Mucosa of gallbladder (tissue), 1 donor: ENCODE measurements at regions not wholly inside any gene's neighbourhood (a gene's known extent, or its start where the extent isn't known, plus 50 kb on each side); places are given as distances from the start of the nearest gene placed in this dataset.
"Not testable (repeated sequence)": the region's sequence is repeated elsewhere in the genome, so short reads cannot be mapped to it uniquely, and the experiment has no call there.

ENCODE experiments used
- DNase-seq: peaks from one replicate; pipeline ENCODE4 v3.0.0-alpha.2; 2020; ENCODE audit warnings: low spot score
- donor health status: DM: no; HTN: no; CAD: no.

DNA sequence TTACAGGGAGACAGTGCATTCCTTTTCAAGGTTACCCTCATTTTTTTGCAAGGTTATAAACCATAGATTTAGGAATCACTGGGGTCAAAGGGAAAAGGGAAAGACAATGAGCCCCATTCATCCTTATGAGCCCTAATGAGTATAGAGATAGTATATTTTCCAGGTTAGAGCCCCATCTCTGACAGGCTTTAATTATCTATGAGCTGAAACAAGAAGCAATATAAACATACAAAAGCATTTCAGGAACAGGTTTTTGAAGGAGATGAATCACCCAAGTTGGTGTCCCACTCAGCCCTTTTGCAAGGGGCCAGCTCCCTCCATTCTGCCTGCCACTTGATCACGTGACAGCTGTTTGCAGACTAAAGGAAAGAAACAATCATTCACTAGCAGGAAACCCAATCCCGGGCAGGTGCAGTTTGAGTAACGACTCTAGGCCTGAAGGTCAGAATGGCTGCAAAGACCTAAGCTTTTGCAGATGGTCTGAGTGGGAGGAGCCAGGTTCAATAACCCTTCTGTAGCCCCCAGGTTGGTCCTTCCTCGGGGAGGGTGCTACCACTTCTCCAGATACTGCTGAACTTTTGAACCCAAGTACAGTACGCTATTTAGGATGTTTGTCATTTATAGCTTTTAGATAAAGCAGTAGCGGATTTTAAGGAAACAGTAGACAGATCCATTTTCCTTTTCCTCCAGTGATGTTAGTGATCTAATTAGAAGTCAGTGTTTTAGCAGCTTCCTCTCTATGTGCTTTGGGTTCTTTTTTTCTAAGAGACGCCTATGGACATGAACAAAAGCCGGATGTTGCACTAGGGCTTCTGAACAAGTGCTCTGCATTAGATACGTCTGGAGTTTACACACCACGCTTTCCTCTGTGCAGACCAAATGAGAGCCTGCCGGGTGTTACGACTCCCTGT, 253.2 kb downstream of the SOX4 start:
- DNase-seq: no peak

DNA sequence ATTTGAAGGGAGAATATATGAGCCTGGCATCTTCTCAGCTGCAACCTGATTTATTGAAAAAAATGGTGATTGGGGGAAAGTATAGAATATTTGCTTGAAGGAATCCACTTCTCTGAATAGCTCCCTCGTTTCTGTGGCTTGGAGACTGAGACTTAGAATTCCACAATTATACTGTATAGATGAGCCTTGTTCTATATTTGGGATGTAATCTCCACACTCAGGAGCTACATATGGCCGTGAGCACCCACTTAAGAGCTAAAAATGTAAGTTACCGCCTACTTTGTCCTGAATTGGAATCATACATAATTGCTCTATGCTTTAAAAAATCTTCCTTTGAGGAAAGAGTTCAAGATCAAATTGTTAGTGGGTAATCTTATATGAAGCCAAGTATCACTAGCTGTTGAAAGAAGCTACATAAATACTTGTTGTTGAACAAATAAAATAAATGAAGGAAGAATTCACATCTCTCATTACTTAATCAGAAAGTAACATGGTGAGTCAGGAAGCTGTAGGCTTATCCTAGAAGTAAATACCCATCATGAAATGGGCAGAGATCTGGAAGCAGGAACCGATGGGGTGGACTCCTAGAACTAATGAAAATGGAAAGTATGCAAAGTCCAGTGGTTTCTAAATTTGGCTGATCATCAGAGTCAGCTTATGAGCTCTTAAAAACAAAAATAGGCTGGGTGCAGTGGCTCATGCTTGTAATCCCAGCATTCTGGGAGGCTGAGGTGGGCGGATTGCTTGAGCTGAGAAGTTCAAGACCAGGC, 254.3 kb downstream of the SOX4 start:
- DNase-seq: no peak

DNA sequence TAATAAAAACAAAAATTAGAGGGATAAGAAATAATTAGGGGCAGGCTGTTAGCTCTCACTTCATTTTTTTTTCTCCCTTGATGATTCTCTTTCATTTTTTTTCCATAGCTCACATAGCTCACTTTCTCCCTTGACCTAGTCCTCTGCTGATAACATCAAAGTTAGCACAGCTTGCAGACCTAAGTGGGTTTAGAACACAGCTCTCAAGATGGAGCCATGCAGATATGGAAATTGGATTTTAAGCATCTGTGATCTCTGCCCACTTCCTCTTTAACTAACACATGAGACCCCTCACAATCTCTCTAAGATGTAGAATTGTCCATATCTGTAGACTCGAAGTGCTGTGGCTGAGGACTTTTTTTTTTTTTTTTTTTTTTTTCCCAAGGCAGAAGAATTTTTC, 257.1 kb downstream of the SOX4 start:
- DNase-seq: no peak

DNA sequence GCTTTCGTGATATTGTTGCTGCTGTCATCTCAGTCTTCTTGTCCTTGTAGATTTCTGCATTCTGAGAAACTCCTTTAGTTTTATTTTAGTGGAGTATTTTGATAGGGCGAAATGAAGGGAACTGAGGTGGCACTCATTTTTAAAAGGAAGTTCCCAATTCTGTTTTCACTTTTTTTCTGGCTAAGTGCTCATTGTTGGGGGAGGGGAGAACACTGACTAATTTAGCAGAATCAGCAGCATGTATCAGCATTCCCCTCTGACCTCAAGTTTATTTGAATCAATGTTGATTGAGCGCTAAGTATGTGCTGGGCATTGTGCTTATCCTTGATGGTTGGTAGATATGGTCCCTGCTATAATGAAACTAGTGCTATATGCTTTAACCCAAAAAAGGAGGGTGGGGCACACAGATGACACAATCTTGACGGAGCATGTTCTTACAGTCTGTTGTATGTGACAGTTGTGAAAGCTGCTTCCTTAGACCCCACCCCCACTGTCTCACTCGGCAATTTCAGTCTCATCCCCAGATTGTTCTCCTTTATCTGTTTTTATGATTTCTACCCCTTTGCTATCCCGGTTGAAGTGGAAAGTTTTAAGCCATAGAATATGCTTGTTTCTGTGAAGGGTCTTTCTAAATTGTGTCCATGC, 262.4 kb downstream of the SOX4 start:
- no peak for DNase-seq

DNA sequence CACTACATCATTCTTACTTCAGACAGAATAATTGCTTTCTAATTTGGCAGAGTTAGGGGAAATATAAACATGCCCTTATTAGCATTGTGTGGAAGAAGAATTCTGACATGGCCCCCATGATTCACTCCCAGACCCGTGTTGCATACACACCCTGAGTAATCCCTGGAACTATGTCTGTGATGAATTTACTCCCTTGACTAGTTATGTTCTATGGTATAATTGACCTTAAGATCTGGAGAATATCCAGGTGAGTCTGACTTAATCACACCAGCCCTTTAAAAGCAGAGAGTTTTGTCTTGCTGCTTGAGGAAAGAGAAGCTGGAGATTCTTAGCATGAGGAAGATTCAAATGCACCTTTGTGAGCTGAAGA, 262.9 kb downstream of the SOX4 start:
- no peak for DNase-seq

DNA sequence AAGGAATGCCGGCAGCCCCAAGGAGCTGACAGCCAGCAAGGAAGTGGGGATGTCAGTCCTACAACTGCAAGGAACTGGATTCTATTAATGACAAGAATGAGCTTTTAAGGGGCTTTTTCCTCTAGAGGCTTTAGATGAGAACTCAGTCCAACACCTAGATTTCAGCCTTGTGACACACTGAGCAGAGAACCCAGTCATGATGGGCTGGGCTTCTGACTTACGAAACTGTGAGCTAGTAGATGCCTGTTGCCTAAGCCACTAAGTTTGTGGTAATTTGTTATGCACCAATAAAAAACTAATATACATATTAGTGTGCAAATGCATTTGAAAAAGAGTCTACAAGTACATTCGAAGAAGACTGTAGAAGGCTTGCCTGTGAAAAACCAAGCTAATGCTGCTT, 263.3 kb downstream of the SOX4 start:
- DNase-seq: no peak

DNA sequence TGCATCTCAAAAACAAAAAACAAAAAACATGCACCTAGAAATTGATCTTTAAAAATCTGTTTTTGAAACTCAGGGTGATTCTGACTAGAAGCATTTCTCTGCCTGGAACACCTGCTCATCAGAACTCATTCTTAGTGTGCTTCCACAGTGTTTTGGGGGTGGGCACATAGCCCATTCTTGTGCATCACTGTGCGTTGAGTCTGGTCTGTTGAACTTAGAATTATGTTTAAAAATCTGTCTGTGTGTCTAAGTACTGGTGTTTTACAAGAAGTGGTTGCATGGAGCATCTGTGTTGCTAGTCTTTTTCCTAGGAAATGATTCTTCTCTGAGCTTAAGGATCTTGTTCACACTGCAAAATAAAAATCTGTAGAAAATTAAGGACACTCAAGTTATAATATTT, 264.5 kb downstream of the SOX4 start:
- no peak for DNase-seq

DNA sequence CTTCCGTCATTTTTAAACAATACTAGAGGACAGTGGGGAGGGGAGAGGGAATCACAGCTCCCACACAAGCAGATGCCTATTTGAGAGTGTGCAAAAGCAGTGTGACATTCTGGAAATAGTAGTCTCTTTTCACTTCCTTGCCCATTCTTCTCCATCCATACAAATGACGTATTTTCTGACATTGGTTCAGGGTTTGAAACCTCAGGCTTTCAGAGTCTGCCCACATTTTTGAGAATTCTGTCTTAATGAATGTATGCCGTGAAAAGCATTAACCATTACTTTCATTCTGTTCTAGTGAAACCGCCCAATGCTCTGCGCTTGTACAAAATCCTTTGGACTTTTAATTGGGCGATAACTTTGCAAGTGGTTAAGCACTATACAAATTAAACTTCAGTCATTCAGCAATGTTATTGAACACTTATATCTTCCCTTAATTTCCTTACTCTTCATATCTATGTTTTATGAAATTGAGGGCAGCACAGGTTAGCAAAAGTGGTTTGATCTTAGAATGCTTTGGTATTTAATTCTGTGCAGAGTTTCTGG, 265.7 kb downstream of the SOX4 start:
- no peak for DNase-seq

DNA sequence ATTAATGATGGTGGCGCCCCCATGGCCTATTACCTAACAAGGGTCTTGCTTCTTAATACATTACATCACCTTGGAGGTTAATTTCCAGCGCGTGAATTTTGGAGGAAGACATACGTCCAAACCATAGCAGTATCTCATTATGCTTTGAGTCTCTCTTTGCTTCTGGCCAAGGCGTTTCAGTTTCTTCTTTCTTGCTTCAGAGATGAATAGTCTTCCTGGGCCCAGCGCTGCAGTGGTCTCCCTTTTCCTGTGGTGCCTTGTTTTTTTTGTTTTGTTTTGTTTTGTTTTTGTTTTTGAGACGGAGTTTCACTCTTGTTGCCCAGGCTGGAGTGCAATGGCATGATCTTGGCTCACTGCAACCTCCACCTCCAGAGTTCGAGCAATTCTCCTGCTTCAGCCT, 268.4 kb downstream of the SOX4 start:
- no peak for DNase-seq

DNA sequence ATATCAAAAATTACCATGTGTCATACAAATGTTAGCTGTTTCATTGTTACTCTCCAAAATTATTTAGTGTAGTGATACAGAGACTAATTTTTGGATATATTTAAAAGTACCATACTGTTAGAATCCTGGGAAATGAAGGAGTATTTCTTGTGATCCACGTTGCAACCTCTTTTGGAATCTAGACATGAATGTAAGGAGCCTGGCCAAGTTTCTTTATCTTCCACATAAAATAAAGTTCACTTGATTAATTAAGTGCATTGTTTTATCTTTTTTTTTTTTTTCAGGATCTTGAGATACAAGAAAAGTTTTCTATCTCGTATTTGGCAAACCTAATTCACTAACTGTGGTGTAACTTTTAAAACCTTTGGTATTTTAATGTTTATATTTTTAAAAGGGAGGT, 270.7 kb downstream of the SOX4 start:
- DNase-seq: no peak

DNA sequence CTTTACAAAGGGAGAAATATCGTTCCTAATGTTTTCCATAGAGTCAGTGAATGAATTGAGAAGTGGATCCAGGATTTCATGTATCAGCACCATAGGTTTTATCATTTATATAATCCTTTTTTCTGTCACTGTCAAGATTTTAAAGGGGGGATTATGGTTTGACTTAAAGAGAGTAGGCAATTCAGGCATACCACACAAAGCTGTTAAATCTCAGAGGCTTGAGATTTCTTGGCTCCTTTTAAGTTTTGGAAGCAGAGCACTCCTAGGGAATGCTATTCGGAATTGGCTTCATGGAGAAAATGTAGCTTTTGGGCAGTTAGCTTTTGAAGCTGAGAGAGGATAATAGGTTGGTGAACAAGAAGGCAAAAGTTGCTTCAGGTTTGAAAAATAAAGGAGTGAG, 274.7 kb downstream of the SOX4 start:
- DNase-seq: no peak

DNA sequence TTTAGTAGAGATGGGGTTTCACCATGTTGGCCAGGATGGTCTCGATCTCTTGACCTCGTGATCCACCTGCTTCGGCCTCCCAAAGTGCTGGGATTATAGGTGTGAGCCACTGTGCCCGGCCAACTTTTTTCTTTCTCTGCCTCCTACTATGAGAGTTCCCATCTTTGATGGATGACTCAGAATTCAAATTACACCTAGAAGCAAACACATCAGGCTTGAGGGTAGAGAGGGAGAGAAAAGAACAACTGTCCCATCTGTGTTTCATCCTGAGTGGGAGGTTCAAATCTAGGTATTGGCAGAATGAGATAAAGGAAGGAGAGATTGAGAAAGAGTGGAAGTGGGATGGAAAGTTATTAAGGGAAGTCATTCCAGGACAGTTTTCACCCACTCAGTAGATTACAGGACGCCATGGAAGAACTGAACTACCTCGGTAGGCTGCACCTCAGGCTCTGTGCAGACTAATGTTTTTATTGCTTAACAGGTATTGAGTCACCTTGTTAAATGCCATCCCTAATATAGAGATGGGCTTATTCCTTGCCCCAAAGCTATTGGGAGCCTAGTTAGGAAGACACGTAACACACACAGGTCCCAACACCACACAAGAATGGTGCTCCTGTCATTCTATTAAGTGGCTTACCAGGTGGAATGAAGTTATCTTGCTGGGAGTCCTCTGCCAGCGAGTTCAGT, 275.7 kb downstream of the SOX4 start:
- no peak for DNase-seq

DNA sequence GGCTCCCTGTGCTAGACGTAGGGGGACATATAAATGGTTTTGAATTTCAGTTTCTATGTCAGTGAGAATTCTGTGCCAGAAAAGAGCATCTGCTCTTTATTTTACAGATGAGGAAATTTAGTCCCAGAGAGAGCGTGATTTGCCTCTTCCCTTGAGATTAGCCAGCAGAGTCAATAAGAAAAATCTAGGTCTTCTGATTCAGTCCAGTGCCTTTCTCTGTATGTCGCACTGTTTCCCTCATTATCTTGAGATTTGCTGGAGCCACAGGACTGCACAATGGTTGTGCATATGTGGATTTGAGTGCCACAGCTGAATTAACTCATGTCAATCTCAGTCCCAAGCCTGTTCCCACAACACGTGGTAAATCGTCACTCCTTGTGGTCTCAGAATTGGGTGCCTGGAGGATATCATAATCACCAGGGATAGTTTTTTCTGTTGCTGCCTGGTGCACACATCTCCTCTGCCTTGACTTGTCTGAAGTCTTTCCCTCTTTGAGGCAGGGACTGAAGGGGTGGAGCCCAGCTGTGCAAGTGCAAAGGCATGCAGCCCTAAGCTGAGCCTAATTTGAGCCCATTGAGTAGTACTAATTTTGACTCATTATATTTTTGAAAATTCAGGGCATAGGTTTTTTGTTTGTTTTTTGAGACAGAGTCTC, 276.7 kb downstream of the SOX4 start:
- no peak for DNase-seq

DNA sequence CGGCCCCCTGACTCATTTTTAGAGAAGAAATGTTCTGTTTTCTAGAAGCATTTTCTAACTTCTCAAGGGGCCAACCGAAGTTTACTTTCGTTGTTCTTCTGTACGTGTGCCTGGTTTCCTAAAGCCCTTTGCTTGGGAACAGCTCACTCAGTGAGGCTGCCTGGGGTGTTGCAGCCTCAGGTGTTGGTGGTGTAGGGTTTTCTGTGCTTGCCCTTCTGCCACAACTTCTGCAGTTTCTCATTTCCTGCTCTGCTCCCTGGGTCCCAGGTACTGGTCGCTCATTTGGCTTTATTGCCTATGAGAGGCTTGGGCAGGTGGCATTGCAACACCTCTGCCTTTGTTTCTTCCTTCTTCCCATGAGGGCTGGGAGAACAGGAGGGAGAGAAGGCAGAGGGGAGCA, 278.3 kb downstream of the SOX4 start:
- no peak for DNase-seq

DNA sequence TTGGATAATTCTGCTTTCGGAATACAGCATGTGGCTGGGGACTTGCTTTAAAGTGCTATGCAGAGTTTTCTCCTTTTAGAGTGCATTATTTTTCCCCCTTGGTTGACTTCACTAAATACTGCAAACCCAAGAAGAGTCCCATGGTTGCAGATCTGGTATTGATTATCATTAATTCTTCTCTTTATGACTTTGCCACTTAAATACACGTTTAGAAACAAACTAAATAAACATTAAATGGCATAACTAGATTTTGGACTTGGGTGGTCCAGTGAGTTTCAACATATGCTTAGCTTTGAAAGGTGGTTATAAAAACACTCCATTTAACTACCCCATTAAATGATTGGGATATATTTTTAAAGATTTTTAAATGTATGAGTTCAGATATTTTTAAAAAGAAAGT, 279.2 kb downstream of the SOX4 start:
- DNase-seq: no peak

DNA sequence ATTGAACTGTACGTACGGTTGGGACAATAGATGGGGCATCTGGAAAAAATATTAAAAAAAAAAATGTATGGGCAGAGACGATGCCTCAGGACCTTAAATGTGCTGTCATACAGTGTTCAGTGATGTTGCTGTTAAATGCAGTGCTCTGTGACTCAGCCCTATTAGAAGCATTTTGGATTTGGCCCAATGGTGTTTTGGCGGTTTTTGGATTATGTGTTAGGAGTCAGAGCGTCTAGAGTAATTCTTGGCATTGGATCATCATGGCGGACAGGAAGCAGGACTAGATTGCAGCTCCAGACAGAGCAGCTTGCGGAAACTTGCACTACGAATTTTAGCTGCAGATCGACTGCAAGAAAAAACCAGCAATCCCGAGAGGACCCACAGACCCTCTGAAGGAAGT, 280.0 kb downstream of the SOX4 start:
- DNase-seq: peak; percentile 39

DNA sequence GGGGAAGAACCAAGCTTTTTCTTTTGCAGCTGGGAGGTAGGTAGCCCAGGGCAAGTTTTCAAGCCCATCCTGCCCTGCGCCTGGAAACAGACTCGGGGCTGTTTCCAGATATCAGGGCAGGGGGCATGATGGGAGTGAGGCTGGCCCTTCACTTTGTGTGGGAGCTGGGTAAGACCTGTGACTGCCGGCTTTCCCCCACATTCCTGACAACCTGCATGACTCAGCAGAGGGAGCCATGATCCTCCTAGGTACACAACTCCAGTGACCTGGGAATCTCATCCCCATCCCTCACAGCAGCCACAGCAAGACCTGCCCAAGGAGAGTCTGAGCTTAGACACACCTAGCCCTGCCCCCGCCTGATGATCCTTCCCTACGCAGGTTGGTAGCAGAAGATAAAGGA, 280.8 kb downstream of the SOX4 start:
- no peak for DNase-seq

DNA sequence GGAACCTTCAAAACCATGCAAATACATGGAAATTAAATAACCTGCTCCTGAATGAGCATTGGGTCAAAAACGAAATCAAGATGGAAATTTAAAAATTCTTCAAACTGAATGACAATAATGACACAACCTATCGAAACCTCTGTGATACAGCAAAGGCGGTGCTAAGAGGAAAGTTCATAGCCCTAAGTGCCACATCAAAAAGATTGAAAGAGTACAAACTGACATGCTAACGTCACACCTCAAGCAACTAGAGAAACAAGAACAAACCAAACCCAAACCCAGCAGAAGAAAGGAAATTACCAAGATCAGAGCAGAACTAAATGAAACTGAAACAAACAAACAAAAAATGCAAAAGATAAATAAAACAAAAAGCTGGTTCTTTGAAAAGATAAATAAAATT, 283.5 kb downstream of the SOX4 start:
- DNase-seq: not testable (repeated sequence)

DNA sequence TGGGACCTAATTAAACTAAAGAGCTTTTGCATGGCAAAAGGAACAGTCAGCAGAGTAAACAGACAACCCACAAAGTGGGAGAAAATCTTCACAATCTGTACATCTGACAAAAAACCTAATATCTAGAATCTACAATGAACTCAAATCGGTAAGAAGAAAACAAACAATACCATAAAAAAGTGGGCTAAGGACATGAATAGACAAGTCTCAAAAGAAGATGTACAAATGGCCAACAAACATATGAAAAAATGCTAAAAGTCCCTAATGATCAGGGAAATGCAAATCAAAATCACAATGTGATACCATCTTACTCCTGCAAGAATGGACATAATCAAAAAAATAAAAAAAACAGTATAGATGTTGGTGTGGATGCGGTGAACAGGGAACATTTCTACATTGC, 286.7 kb downstream of the SOX4 start:
- not testable (repeated sequence) for DNase-seq

DNA sequence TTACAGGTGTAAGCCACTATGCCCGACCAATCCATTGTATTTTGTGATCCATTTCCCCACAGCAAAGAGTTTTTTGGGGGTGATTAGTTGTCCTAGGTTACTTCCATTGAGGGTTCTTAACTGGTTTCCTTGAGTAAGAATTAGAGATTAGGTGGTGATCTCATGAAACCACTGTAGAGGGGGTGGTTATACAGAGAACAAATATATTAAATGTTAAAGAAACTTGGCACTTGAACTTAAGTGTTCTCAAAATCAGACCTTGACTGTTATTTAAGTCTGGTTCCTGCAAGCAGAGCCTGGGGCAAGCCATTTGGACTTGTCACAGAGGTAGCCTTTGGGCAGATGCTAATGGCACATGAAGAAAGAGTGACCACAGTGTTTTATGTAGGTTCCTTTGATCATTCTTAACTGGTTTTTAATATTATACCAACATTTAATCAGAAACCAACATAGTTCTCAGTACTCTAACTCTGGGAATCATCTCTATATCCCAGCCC, 288.5 kb downstream of the SOX4 start:
- DNase-seq: no peak
